ENCODE measurements at regions not wholly inside any gene's neighbourhood (a gene's known extent, or its start where the extent isn't known, plus 50 kb on each side); places are given as distances from the start of the nearest gene placed in this dataset.

GRCh38 chr13:78410847-78411246, 192.5 kb downstream of the POU4F1 start:
- CTCF ChIA-PET: interaction anchor here (0.6 to 0.9 kb wide), 2 partner anchors 273 to 605 kb away, joined by 3 read pairs; no protein-coding TSS in a partner anchor
- no peak for TF ChIP-seq CTCF (IDR thresholded peaks at IDR 0.05; ENCODE audit: unreplicated experiment)
- POLR2A ChIA-PET: no interaction called here
- BruUV-seq (replicated peaks): no TSS peak
- Mint-ChIP-seq H3K9me3 (ENCODE audit: unreplicated experiment) (no peaks in the 10 kb centered on the region), H3K27me3 (ENCODE audit: insufficient read depth, unreplicated experiment) (peaks cover 18% of the 10 kb centered on the region), H3K4me3 (ENCODE audit: unreplicated experiment) (no peak overlapping the region), H3K27ac (ENCODE audit: low read depth, unreplicated experiment) (no peak overlapping the region), H3K36me3 (ENCODE audit: insufficient read depth, unreplicated experiment) (no peaks in the 10 kb centered on the region), H3K4me1 (ENCODE audit: insufficient read depth, unreplicated experiment) (no peaks in the 10 kb centered on the region)
- no peak for DNase-seq (ENCODE audit: unreplicated experiment)
- intact Hi-C loops (cut with micrococcal nuclease): no loop called here

- intact Hi-C loops (cut with micrococcal nuclease): no loop called here
- H3K36me3 Mint-ChIP-seq (ENCODE audit: insufficient read depth, unreplicated experiment): no peaks in the 10 kb centered on the region
- H3K27me3 Mint-ChIP-seq (ENCODE audit: insufficient read depth, unreplicated experiment): peaks cover 20% of the 10 kb centered on the region
- no peaks in the 10 kb centered on the region for H3K4me1 Mint-ChIP-seq (ENCODE audit: insufficient read depth, unreplicated experiment)
- DNase-seq (ENCODE audit: unreplicated experiment): no peak
- H3K27ac Mint-ChIP-seq (ENCODE audit: low read depth, unreplicated experiment): no peak overlapping the region
- CTCF ChIA-PET: interaction anchor here (0.6 kb wide), 1 partner anchor 604 kb away, joined by 3 read pairs; no protein-coding TSS in a partner anchor
- POLR2A ChIA-PET: no interaction called here
- BruUV-seq (replicated peaks): no TSS peak
- H3K9me3 Mint-ChIP-seq (ENCODE audit: unreplicated experiment): no peaks in the 10 kb centered on the region
- H3K4me3 Mint-ChIP-seq (ENCODE audit: unreplicated experiment): no peak overlapping the region
- TF ChIP-seq CTCF (IDR thresholded peaks at IDR 0.05; ENCODE audit: unreplicated experiment): no peak
Measured at GRCh38 chr13:78410164-78410563, 193.2 kb downstream of the POU4F1 start.

- Mint-ChIP-seq H3K27me3 (ENCODE audit: insufficient read depth, unreplicated experiment) (peaks cover 22% of the 10 kb centered on the region), H3K27ac (ENCODE audit: low read depth, unreplicated experiment) (no peak overlapping the region), H3K9me3 (ENCODE audit: unreplicated experiment) (no peaks in the 10 kb centered on the region), H3K36me3 (ENCODE audit: insufficient read depth, unreplicated experiment) (no peaks in the 10 kb centered on the region), H3K4me3 (ENCODE audit: unreplicated experiment) (no peak overlapping the region), H3K4me1 (ENCODE audit: insufficient read depth, unreplicated experiment) (no peaks in the 10 kb centered on the region)
- DNase-seq (ENCODE audit: unreplicated experiment): no peak
- CTCF ChIA-PET: no interaction called here
- intact Hi-C loops (cut with micrococcal nuclease): no loop called here
- POLR2A ChIA-PET: no interaction called here
- no TSS peak for BruUV-seq (replicated peaks)
- no peak for TF ChIP-seq CTCF (IDR thresholded peaks at IDR 0.05; ENCODE audit: unreplicated experiment)
Measured at GRCh38 chr13:78409172-78409571, 194.2 kb downstream of the POU4F1 start.

- Mint-ChIP-seq H3K36me3 (ENCODE audit: insufficient read depth, unreplicated experiment) (no peaks in the 10 kb centered on the region), H3K27me3 (ENCODE audit: insufficient read depth, unreplicated experiment) (peaks cover 17% of the 10 kb centered on the region), H3K4me3 (ENCODE audit: unreplicated experiment) (no peak overlapping the region), H3K9me3 (ENCODE audit: unreplicated experiment) (no peaks in the 10 kb centered on the region), H3K4me1 (ENCODE audit: insufficient read depth, unreplicated experiment) (no peaks in the 10 kb centered on the region), H3K27ac (ENCODE audit: low read depth, unreplicated experiment) (no peak overlapping the region)
- no TSS peak for BruUV-seq (replicated peaks)
- ChIA-PET CTCF (interaction anchor here (1.1 kb wide), 1 partner anchor 10 kb away, joined by 3 read pairs; no protein-coding TSS in a partner anchor), POLR2A (no interaction called here)
- no peak for DNase-seq (ENCODE audit: unreplicated experiment)
- intact Hi-C loops (cut with micrococcal nuclease): no loop called here
- no peak for TF ChIP-seq CTCF (IDR thresholded peaks at IDR 0.05; ENCODE audit: unreplicated experiment)
Measured at GRCh38 chr13:78404846-78405360, 198.4 kb downstream of the POU4F1 start.
